Ishikawa (cell line): ENCODE measurements at regions not wholly inside any gene's neighbourhood (a gene's known extent, or its start where the extent isn't known, plus 50 kb on each side); places are given as distances from the start of the nearest gene placed in this dataset.

ENCODE experiments used
- CEBPB ChIP-seq: IDR thresholded peaks from 2 replicates; pipeline ENCODE4 v1.6.1; 2012
- CREB1 ChIP-seq: IDR thresholded peaks from 2 replicates; pipeline ENCODE4 v1.6.1; 2012; ENCODE audit warnings: low read depth
- EGR1 ChIP-seq: IDR thresholded peaks from 2 replicates; pipeline ENCODE4 v1.6.1; 2012
- EP300 ChIP-seq: IDR thresholded peaks from 2 replicates; pipeline ENCODE4 v1.6.1; 2012; ENCODE audit warnings: borderline replicate concordance
- FOXM1 ChIP-seq: IDR thresholded peaks from 2 replicates; pipeline ENCODE4 v1.6.1; 2012; ENCODE audit warnings: low read depth, borderline replicate concordance
- NFIC ChIP-seq: IDR thresholded peaks from 2 replicates; pipeline ENCODE4 v1.6.1; 2012
- RAD21 ChIP-seq: IDR thresholded peaks from 2 replicates; pipeline ENCODE4 v1.6.1; 2012; ENCODE audit warnings: low read depth
- REST ChIP-seq: IDR thresholded peaks from 2 replicates; pipeline ENCODE4 v1.6.1; 2012; ENCODE audit warnings: low read depth, mild to moderate bottlenecking
- TAF1 ChIP-seq: IDR thresholded peaks from 2 replicates; pipeline ENCODE4 v1.6.1; 2012; ENCODE audit warnings: low read depth, mild to moderate bottlenecking
- TCF12 ChIP-seq: IDR thresholded peaks from 2 replicates; pipeline ENCODE4 v1.6.1; 2012; ENCODE audit warnings: low read depth
- TEAD4 ChIP-seq: IDR thresholded peaks from 2 replicates; pipeline ENCODE4 v1.6.1; 2012
- USF1 ChIP-seq: IDR thresholded peaks from 2 replicates; pipeline ENCODE4 v1.6.1; 2012
- YY1 ChIP-seq: IDR thresholded peaks from 2 replicates; pipeline ENCODE4 v1.6.1; 2012; ENCODE audit warnings: low read depth
- ZBTB7A ChIP-seq: IDR thresholded peaks from 2 replicates; pipeline ENCODE4 v1.6.1; 2012; ENCODE audit warnings: low read depth
- TF ChIP-seq, protein P1 (sequence below): IDR thresholded peaks from 2 replicates; pipeline ENCODE4 v1.6.1; 2012

- no peak for TF ChIP-seq ZBTB7A
- TF ChIP-seq CREB1, result no peak
- no peak for TF ChIP-seq NFIC
- TF ChIP-seq CEBPB, result no peak
- TF ChIP-seq RAD21, result no peak
- TF ChIP-seq FOXM1, result no peak
- no peak for TF ChIP-seq EP300
- no peak for TF ChIP-seq USF1
- TF ChIP-seq TEAD4, result no peak
- TF ChIP-seq YY1, result no peak
- TF ChIP-seq, protein P1, sequence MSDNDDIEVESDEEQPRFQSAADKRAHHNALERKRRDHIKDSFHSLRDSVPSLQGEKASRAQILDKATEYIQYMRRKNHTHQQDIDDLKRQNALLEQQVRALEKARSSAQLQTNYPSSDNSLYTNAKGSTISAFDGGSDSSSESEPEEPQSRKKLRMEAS, result no peak
- no peak for TF ChIP-seq REST
- no peak for TF ChIP-seq TCF12
- no peak for TF ChIP-seq EGR1
- TF ChIP-seq TAF1, result no peak
Observed at GRCh38 chr11:109027851-109028250, 363.0 kb downstream of the DDX10 start.

DNA sequence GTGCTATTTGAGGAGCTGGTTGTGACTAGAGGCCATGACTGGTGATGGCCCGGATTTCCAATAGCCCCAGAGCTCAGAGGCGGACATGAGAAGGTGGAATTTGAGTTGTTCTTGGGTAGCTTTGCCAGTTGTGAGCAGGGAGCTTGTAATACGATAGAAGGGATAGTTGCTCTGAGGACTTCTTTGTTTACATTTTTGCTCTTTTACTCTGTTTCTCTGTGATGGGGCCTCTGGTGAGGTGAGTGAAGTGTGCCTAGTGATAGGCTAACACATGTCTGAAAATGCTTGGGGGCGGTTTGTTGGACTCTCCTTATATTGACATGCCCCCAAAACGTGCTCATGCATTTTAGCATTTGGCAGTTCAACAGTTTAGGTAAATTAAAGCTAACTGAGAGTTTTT is 365.1 kb downstream of the DDX10 start:
- TF ChIP-seq FOXM1, result no peak
- TF ChIP-seq NFIC, result no peak
- TF ChIP-seq ZBTB7A, result no peak
- TF ChIP-seq TAF1, result no peak
- no peak for TF ChIP-seq RAD21
- no peak for TF ChIP-seq YY1
- no peak for TF ChIP-seq EP300
- no peak for TF ChIP-seq TEAD4
- TF ChIP-seq CREB1, result no peak
- no peak for TF ChIP-seq CEBPB
- no peak for TF ChIP-seq REST
- TF ChIP-seq USF1, result no peak
- no peak for TF ChIP-seq TCF12
- TF ChIP-seq, protein P1, result no peak
- no peak for TF ChIP-seq EGR1

DNA sequence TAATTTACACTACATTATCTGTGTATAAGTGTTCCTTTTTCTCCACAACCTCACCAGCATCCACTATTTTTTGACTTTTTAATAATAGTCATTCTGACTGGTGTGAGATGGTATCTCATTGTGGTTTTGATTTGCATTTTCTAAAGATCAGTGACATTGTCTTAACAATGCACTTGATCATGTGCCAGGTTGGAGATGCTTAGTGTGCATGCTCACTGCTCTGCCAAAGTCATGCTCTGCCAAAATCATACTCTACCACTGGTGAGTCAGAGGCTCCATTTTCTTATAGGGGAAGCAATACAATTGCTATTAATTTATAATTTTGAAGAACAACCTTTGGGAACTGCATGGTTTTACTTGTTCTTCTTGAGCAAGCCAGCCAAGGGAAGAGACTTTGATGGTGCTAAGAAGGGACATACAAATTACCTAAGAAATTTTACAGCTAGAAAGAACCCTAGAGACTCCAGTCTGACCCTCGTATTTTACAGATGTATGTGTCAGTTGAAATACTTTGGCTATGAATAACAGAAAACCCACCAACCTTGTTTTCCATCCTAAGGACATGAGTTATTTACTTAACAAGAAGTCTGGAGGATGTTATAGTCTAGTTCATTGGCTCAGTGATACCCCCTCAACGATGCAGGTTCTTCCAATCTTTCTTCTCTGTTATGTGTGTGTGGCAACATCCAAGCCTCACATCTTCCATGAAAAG is 368.9 kb downstream of the DDX10 start:
- peak; percentile 8; the same call in 1 of the 2 replicates for TF ChIP-seq NFIC
- TF ChIP-seq, protein P1, result no peak

DNA sequence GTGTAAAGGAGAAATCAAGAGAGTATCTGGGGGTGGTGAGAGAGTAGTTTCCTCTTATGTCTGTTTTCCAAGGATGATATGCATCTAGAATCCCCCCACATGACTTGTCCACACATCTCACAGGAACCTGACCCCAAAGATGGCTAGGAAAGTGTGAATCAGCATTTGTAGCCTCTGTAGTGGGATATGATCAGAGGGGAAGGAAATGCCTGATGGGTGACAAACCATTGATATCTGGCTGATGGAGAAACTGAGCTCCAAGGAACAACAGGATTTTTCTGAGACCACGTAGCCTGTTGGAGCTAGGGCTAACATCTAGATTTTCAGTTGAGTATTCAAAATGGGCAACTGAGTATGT is 369.4 kb downstream of the DDX10 start:
- TF ChIP-seq TEAD4 (no peak), TAF1 (no peak)
- TF ChIP-seq, protein P1, result no peak

GRCh38 chr11:109035284-109035683 is 370.4 kb downstream of the DDX10 start:
- TF ChIP-seq TAF1 (no peak), RAD21 (no peak), CREB1 (no peak), EP300 (no peak), NFIC (no peak)

GRCh38 chr11:109036011-109036410 is 371.1 kb downstream of the DDX10 start:
- TF ChIP-seq, protein P1, result no peak
- TF ChIP-seq ZBTB7A (no peak), YY1 (no peak), REST (no peak), CREB1 (no peak), TCF12 (no peak), NFIC (no peak), RAD21 (no peak), EGR1 (no peak), TEAD4 (no peak), USF1 (no peak), CEBPB (no peak), FOXM1 (no peak), TAF1 (no peak), EP300 (no peak)
